Nephron (organoid): ENCODE measurements at regions not wholly inside any gene's neighbourhood (a gene's known extent, or its start where the extent isn't known, plus 50 kb on each side); places are given as distances from the start of the nearest gene placed in this dataset.
"Not testable (repeated sequence)": the region's sequence is repeated elsewhere in the genome, so short reads cannot be mapped to it uniquely, and the experiment has no call there.

ENCODE experiments used
- H3K27ac Mint-ChIP-seq, 3 experiments: 2 replicates each; pipeline ENCODE4 v1.8.0; 2020; ENCODE audit warnings: mixed read lengths in 3 of 3, mild to moderate bottlenecking in 2 of 3, moderate library complexity in 1 of 3
- H3K27me3 Mint-ChIP-seq: 2 replicates; pipeline ENCODE4 v1.8.0; 2021; ENCODE audit warnings: low read depth, mild to moderate bottlenecking, moderate library complexity, mixed read lengths
- H3K36me3 Mint-ChIP-seq: 2 replicates; pipeline ENCODE4 v1.8.0; 2020; ENCODE audit warnings: low read depth, mixed read lengths
- H3K4me1 Mint-ChIP-seq: 2 replicates; pipeline ENCODE4 v1.8.0; 2020; ENCODE audit warnings: mixed read lengths
- H3K4me3 Mint-ChIP-seq, 3 experiments: 2 replicates each; pipeline ENCODE4 v1.8.0; 2020; ENCODE audit warnings: mild to moderate bottlenecking in 3 of 3, mixed read lengths in 3 of 3, moderate library complexity in 2 of 3
- H3K9me3 Mint-ChIP-seq: 2 replicates; pipeline ENCODE4 v1.8.0; 2020; ENCODE audit warnings: mixed read lengths
- TF ChIP-seq, protein P1 (sequence below), 3 experiments: fragments of 200-600 bp; sonication (generic); IDR thresholded peaks; one replicate each; pipeline ENCODE4 v1.5.0; 2021; ENCODE audit warnings: antibody characterized with exemption in 3 of 3; ENCODE audit not compliant: unreplicated experiment in 3 of 3

GRCh38 chr14:35174342-35174741 is 52.0 kb downstream of the PRORP start:
- peaks cover 49% of the 10 kb centered on the region for H3K36me3 Mint-ChIP-seq

GRCh38 chr14:35180179-35180578 is 57.8 kb downstream of the PRORP start:
- H3K4me3 Mint-ChIP-seq, result no peak overlapping the region
- H3K4me1 Mint-ChIP-seq, result no peaks in the 10 kb centered on the region
- H3K27me3 Mint-ChIP-seq, result peaks cover 3% of the 10 kb centered on the region
- no peak overlapping the region for H3K27ac Mint-ChIP-seq
- TF ChIP-seq, protein P1, sequence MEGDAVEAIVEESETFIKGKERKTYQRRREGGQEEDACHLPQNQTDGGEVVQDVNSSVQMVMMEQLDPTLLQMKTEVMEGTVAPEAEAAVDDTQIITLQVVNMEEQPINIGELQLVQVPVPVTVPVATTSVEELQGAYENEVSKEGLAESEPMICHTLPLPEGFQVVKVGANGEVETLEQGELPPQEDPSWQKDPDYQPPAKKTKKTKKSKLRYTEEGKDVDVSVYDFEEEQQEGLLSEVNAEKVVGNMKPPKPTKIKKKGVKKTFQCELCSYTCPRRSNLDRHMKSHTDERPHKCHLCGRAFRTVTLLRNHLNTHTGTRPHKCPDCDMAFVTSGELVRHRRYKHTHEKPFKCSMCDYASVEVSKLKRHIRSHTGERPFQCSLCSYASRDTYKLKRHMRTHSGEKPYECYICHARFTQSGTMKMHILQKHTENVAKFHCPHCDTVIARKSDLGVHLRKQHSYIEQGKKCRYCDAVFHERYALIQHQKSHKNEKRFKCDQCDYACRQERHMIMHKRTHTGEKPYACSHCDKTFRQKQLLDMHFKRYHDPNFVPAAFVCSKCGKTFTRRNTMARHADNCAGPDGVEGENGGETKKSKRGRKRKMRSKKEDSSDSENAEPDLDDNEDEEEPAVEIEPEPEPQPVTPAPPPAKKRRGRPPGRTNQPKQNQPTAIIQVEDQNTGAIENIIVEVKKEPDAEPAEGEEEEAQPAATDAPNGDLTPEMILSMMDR (IDR thresholded peaks at IDR 0.05; ENCODE audit: unreplicated experiment in 3 of 3), result no peak
- H3K36me3 Mint-ChIP-seq, result peaks cover 37% of the 10 kb centered on the region
- H3K9me3 Mint-ChIP-seq, result peaks cover 6% of the 10 kb centered on the region

More at GRCh38 chr14:35174342-35174741, 52.0 kb downstream of the PRORP start:
- Mint-ChIP-seq H3K27me3 (no peaks in the 10 kb centered on the region), H3K4me1 (no peaks in the 10 kb centered on the region), H3K27ac (no peak overlapping the region), H3K4me3 (no peak overlapping the region), H3K9me3 (peaks cover 10% of the 10 kb centered on the region)
- TF ChIP-seq, protein P1 (IDR thresholded peaks at IDR 0.05; ENCODE audit: unreplicated experiment in 3 of 3), result no peak

DNA sequence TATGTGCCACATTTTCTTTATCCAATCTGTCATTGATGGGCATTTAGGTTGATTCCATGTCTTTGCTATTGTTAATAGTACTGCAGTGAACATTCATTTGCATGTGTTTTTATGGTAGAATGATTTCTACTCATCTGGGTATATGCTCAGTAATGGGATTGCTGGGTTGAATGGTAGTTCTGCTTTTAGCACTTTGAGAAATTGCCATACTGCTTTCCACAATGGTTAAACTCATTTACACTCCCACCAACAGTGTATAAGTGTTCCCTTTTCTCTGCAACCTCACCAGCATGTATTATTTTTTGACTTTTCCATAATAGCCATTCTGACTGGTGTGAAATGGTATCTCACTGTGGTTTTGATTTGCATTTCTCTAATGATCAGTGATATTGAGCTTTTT is 62.5 kb downstream of the PRORP start:
- peaks cover 27% of the 10 kb centered on the region for H3K36me3 Mint-ChIP-seq
- H3K4me1 Mint-ChIP-seq, H3K27me3 Mint-ChIP-seq, H3K4me3 Mint-ChIP-seq, H3K27ac Mint-ChIP-seq, H3K9me3 Mint-ChIP-seq: not testable (repeated sequence)

GRCh38 chr14:35189422-35189821 is 67.1 kb downstream of the PRORP start:
- Mint-ChIP-seq H3K36me3 (peaks cover 36% of the 10 kb centered on the region), H3K27me3 (no peaks in the 10 kb centered on the region)

DNA sequence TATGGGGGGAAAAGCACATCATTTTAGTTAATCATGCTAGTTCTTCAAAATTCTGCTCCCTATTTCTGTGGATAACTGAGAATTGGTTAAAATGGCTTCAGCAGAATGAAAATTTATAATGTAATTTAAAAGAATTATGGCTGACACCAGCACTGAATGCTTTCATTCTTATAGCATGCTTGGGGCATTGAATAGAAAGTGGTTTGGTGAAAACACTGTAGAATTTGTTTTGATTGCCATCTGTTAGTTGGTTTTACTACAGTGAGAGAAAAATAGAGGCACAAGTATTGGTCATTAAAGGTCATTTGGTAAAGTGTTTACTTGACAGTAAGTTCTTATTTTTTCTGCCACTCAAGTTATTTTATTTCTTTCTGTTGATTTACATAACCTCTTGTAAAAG is 70.8 kb downstream of the PRORP start:
- Mint-ChIP-seq H3K27ac (no peak overlapping the region), H3K36me3 (peaks cover 27% of the 10 kb centered on the region), H3K4me3 (no peak overlapping the region), H3K27me3 (no peaks in the 10 kb centered on the region), H3K4me1 (no peaks in the 10 kb centered on the region), H3K9me3 (no peaks in the 10 kb centered on the region)
- TF ChIP-seq, protein P1 (IDR thresholded peaks at IDR 0.05; ENCODE audit: unreplicated experiment in 3 of 3), result no peak

More at GRCh38 chr14:35189422-35189821, 67.1 kb downstream of the PRORP start:
- H3K4me3 Mint-ChIP-seq, result no peak overlapping the region
- H3K9me3 Mint-ChIP-seq, result no peaks in the 10 kb centered on the region
- TF ChIP-seq, protein P1 (IDR thresholded peaks at IDR 0.05; ENCODE audit: unreplicated experiment in 3 of 3), result no peak
- no peak overlapping the region for H3K27ac Mint-ChIP-seq
- no peaks in the 10 kb centered on the region for H3K4me1 Mint-ChIP-seq

GRCh38 chr14:35194183-35194582 is 71.8 kb downstream of the PRORP start:
- H3K27ac Mint-ChIP-seq, H3K4me3 Mint-ChIP-seq, H3K4me1 Mint-ChIP-seq, H3K9me3 Mint-ChIP-seq, H3K27me3 Mint-ChIP-seq: not testable (repeated sequence)
- H3K36me3 Mint-ChIP-seq, result peaks cover 27% of the 10 kb centered on the region

DNA sequence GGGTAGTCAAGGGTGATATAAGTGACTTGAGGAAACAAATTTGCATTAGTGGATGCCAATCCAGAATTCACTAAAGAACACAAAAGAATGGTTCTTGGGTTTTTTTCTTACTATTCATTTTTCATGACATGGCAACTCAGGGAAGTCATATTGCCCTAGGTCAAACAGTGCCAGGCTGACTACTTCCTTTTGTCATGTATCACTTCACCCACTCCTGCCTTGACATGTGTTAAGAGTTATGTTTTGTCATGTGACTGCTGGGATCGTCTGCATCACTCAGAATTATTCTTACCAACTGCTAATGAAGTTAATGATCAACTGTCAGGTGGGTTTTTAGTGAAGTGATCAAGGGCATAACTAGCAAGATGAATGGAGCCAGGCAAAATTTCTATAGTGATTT is 74.2 kb downstream of the PRORP start:
- Mint-ChIP-seq H3K9me3 (no peaks in the 10 kb centered on the region), H3K36me3 (peaks cover 23% of the 10 kb centered on the region), H3K4me1 (no peaks in the 10 kb centered on the region), H3K27ac (no peak overlapping the region), H3K27me3 (no peaks in the 10 kb centered on the region), H3K4me3 (no peak overlapping the region)
- TF ChIP-seq, protein P1 (IDR thresholded peaks at IDR 0.05; ENCODE audit: unreplicated experiment in 3 of 3), result no peak
